ENCODE measurements at regions not wholly inside any gene's neighbourhood (a gene's known extent, or its start where the extent isn't known, plus 50 kb on each side); places are given as distances from the start of the nearest gene placed in this dataset.

GRCh38 chr2:23092831-23093230 is 292.1 kb upstream of the KLHL29 start:
- in situ Hi-C loops (cut with HindIII; ENCODE audit: low sequenced_read_pairs): no loop called here
- DNase-seq (ENCODE audit: low spot score): no peak

- in situ Hi-C loops (cut with HindIII; ENCODE audit: low sequenced_read_pairs): no loop called here
- no peak for DNase-seq (ENCODE audit: low spot score)
Measured at GRCh38 chr2:23093513-23093912, 291.5 kb upstream of the KLHL29 start.

- DNase-seq (ENCODE audit: low spot score): no peak
- in situ Hi-C loops (cut with HindIII; ENCODE audit: low sequenced_read_pairs): no loop called here
Measured at GRCh38 chr2:23096906-23097602, 287.9 kb upstream of the KLHL29 start.

- in situ Hi-C loops (cut with HindIII; ENCODE audit: low sequenced_read_pairs): no loop called here
- DNase-seq (ENCODE audit: low spot score): no peak
Measured at GRCh38 chr2:23100406-23100805, 284.6 kb upstream of the KLHL29 start.

- no peak for DNase-seq (ENCODE audit: low spot score)
- in situ Hi-C loops (cut with HindIII; ENCODE audit: low sequenced_read_pairs): no loop called here
Measured at GRCh38 chr2:23106242-23106785, 278.7 kb upstream of the KLHL29 start.

DNA sequence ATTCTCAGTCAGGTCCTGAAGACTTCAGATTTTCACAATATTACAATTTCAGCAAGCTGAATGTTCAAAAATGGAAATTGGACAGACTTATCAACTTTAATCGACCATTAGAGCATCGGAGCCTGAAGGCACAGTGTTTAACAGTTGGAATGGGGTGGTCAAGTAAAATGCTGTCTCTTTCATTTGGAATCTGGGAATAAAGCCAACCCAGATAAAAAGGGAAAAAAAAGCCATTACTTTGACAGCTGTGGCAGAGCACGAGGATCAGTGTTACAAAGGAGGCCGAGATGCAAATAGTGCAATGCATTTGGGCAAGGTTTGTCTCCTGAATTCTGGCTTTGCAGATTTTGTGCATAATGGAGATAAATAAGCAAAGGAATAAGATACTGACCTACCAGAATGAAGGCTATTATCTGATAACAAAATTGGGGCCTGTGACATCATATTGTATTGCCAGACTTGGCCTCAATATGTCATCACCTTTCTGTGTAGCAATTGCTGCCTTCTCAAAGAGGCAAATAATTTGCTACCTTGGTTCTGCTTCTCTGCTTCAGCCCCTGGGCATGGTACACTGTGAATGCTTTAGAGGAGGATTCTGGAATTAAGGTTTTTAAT is 277.5 kb upstream of the KLHL29 start:
- no peak for DNase-seq (ENCODE audit: low spot score)
- in situ Hi-C loops (cut with HindIII; ENCODE audit: low sequenced_read_pairs): no loop called here

- DNase-seq (ENCODE audit: low spot score): no peak
- in situ Hi-C loops (cut with HindIII; ENCODE audit: low sequenced_read_pairs): no loop called here
Measured at GRCh38 chr2:23111263-23111662, 273.7 kb upstream of the KLHL29 start.

DNA sequence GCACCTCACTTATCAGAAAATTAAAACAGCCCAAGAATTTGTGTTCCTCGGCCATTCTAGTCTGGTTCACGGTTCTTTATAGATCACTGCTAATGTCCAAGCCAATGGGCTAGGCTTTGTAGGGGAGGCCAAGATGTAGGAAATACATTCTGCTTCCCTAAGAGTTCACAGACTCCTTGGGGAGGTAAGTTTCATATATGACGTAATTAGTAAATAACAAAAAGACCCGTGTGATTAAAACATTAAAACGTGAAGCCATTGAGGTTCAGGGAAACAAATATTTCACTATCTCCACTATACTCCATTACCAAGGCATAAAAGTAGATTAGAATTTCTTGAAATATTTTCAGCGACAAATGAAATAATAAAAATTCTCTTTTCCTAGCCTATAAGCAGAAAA is 272.5 kb upstream of the KLHL29 start:
- DNase-seq (ENCODE audit: low spot score): no peak
- in situ Hi-C loops (cut with HindIII; ENCODE audit: low sequenced_read_pairs): no loop called here

- in situ Hi-C loops (cut with HindIII; ENCODE audit: low sequenced_read_pairs): no loop called here
- no peak for DNase-seq (ENCODE audit: low spot score)
Measured at GRCh38 chr2:23114299-23114698, 270.7 kb upstream of the KLHL29 start.

DNA sequence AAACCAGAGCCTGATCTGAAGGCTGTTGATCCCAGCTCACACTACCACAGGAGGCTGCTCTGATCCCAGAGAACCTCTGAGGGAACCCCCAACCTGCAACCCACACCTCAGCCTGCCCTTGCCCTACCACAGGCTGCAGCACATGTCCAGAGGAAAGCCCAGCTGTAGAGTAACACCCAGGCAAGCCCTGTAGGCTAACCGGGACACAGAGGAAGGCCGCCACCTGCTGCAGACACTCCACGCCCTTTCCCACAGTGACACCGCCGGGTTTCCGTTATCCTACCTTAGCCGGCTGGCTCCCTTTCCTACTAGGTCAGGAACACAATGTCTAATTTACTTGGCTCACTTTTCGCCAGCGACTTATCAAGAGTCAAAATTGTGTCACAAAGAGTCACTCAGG is 266.7 kb upstream of the KLHL29 start:
- in situ Hi-C loops (cut with HindIII; ENCODE audit: low sequenced_read_pairs): no loop called here
- no peak for DNase-seq (ENCODE audit: low spot score)

GRCh38 chr2:23118894-23119293 is 266.1 kb upstream of the KLHL29 start:
- in situ Hi-C loops (cut with HindIII; ENCODE audit: low sequenced_read_pairs): no loop called here
- DNase-seq (ENCODE audit: low spot score): no peak

GRCh38 chr2:23120161-23120560 is 264.8 kb upstream of the KLHL29 start:
- no peak for DNase-seq (ENCODE audit: low spot score)
- in situ Hi-C loops (cut with HindIII; ENCODE audit: low sequenced_read_pairs): no loop called here

GRCh38 chr2:23121968-23122648 is 262.9 kb upstream of the KLHL29 start:
- no peak for DNase-seq (ENCODE audit: low spot score)
- in situ Hi-C loops (cut with HindIII; ENCODE audit: low sequenced_read_pairs): no loop called here

GRCh38 chr2:23122681-23123215 is 262.2 kb upstream of the KLHL29 start:
- DNase-seq (ENCODE audit: low spot score): no peak
- in situ Hi-C loops (cut with HindIII; ENCODE audit: low sequenced_read_pairs): no loop called here

GRCh38 chr2:23123686-23124085 is 261.3 kb upstream of the KLHL29 start:
- no peak for DNase-seq (ENCODE audit: low spot score)
- in situ Hi-C loops (cut with HindIII; ENCODE audit: low sequenced_read_pairs): no loop called here

GRCh38 chr2:23124214-23124750 is 260.7 kb upstream of the KLHL29 start:
- DNase-seq (ENCODE audit: low spot score): no peak
- in situ Hi-C loops (cut with HindIII; ENCODE audit: low sequenced_read_pairs): no loop called here

DNA sequence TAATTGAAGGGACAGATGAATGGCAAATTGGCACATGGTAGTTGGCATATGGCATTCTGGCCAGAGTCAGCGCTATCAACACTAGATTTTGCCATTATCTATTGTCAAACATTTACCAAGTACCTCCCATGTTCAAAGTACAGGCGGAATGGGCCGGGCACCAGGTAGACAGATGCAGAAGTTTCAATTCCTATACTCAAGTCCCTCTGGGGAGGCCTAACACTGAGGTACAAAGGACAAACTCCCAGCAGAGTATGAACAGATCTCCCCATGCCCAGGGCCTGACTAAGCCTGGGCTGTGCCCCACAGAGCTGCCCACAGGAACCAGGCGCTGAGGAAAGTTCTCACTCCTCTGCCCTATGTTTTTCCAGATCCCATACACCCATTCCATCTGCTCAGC is 257.5 kb upstream of the KLHL29 start:
- in situ Hi-C loops (cut with HindIII; ENCODE audit: low sequenced_read_pairs): no loop called here
- DNase-seq (ENCODE audit: low spot score): no peak

DNA sequence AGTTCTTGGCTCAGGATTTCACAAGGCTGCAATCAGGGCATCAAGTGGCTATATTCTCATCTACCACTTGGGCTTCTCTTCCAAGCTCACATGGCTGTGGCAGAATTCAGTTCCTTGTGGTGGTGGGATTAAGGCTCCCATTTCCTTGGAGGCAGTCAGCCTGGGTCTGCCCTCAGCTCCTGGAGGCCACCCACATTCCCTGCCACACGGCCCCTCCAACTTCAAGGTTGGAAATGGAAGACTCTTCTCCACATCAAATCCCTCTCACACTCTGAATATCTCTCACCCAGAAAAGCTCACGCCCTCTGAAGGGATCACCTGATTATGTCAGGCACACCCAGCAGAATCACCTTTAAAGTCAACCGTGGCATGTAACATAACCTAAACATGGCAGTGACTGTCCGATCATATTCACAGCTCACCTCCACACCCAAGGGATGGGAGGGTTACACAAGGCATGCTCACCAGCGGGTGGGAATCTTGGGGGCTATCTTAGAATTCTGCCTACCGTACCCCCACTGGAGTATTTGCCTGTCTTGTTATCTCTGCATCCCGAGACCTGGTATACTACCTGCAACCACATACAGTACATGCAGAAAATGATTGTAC is 256.2 kb upstream of the KLHL29 start:
- DNase-seq (ENCODE audit: low spot score): no peak
- in situ Hi-C loops (cut with HindIII; ENCODE audit: low sequenced_read_pairs): no loop called here

DNA sequence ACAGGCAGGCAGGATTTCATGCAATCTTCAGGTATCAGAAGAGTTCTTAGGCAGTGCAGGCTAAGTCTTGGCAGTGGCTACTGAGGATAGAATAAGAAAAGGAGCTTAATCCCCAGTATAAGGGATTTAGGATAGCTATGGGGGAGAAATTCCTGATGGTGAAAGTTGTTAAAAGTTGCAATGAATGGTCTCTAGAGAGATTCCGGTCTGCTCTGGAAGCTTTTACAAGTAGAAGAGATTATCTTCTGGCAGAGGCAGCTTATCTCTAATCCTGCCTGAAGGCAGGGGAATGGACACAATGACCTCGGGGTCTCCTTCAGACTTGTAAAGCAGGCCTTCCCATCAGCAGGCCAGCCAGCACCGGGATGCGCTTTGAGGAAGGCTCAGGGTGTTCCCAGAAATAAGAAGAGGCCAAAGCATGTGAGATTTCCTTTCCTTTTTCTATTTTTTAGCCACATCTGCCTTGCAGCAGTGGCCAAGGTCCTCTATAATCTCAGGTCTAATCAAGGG is 253.9 kb upstream of the KLHL29 start:
- in situ Hi-C loops (cut with HindIII; ENCODE audit: low sequenced_read_pairs): no loop called here
- DNase-seq (ENCODE audit: low spot score): no peak
